ENCODE measurements at regions not wholly inside any gene's neighbourhood (a gene's known extent, or its start where the extent isn't known, plus 50 kb on each side); places are given as distances from the start of the nearest gene placed in this dataset.

DNA sequence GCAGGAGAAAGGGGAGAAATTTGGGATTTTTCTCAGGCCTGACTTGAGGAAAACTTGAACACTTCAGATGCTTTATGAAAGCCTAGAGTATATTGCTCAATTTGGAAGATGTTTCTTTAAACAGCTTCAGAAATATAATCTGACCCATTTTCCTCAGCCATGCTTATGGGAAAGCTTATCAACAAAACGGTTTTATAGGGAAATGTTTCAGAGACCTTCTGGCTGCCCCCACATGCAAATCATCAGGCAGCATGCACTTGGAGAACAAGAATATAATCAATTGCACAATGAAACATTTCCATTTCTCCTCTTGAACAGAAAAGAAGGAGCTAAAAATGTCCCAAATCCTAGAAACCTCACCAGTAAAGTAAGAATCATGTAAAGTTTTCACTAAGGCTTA, 411.2 kb upstream of the ETAA1 start (continued):
- TF ChIP-seq EP300 (conservative IDR thresholded peaks at IDR 0.05; ENCODE audit: poor library complexity, severe bottlenecking) = no peak
- TF ChIP-seq SMC3 (conservative IDR thresholded peaks at IDR 0.05; ENCODE audit: poor library complexity) = no peak

DNA sequence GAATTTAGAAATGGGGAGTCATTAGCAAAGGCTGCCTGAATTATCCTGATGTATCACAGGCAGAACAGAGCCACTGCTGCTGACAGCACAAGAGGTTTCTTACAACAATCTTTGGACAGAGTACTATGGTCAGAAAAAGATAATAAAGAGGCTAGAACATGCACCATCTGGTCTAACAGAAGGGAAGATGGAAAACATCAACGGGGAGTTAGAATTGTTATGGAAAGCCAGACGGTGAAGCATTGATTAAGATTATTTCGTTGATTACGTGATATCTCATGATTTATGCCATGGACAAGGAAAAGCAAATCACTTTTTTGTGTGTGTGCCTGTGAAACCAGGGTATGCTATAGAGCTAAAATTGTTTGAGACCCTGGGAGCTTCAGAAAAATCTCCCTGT, 409.4 kb upstream of the ETAA1 start:
- TF ChIP-seq EZH2 (IDR thresholded peaks at IDR 0.05; ENCODE audit: borderline replicate concordance, insufficient read depth, low read length, poor library complexity, severe bottlenecking) = no peak
- no peak for TF ChIP-seq RAD21 (conservative IDR thresholded peaks at IDR 0.05)
- TF ChIP-seq MXI1 (conservative IDR thresholded peaks at IDR 0.05; ENCODE audit: poor library complexity, severe bottlenecking) = no peak
- TF ChIP-seq, protein P1, sequence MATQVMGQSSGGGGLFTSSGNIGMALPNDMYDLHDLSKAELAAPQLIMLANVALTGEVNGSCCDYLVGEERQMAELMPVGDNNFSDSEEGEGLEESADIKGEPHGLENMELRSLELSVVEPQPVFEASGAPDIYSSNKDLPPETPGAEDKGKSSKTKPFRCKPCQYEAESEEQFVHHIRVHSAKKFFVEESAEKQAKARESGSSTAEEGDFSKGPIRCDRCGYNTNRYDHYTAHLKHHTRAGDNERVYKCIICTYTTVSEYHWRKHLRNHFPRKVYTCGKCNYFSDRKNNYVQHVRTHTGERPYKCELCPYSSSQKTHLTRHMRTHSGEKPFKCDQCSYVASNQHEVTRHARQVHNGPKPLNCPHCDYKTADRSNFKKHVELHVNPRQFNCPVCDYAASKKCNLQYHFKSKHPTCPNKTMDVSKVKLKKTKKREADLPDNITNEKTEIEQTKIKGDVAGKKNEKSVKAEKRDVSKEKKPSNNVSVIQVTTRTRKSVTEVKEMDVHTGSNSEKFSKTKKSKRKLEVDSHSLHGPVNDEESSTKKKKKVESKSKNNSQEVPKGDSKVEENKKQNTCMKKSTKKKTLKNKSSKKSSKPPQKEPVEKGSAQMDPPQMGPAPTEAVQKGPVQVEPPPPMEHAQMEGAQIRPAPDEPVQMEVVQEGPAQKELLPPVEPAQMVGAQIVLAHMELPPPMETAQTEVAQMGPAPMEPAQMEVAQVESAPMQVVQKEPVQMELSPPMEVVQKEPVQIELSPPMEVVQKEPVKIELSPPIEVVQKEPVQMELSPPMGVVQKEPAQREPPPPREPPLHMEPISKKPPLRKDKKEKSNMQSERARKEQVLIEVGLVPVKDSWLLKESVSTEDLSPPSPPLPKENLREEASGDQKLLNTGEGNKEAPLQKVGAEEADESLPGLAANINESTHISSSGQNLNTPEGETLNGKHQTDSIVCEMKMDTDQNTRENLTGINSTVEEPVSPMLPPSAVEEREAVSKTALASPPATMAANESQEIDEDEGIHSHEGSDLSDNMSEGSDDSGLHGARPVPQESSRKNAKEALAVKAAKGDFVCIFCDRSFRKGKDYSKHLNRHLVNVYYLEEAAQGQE (IDR thresholded peaks at IDR 0.05; ENCODE audit: borderline replicate concordance) = no peak
- no peak for TF ChIP-seq EP300 (conservative IDR thresholded peaks at IDR 0.05; ENCODE audit: poor library complexity, severe bottlenecking)
- TF ChIP-seq, protein P2, sequence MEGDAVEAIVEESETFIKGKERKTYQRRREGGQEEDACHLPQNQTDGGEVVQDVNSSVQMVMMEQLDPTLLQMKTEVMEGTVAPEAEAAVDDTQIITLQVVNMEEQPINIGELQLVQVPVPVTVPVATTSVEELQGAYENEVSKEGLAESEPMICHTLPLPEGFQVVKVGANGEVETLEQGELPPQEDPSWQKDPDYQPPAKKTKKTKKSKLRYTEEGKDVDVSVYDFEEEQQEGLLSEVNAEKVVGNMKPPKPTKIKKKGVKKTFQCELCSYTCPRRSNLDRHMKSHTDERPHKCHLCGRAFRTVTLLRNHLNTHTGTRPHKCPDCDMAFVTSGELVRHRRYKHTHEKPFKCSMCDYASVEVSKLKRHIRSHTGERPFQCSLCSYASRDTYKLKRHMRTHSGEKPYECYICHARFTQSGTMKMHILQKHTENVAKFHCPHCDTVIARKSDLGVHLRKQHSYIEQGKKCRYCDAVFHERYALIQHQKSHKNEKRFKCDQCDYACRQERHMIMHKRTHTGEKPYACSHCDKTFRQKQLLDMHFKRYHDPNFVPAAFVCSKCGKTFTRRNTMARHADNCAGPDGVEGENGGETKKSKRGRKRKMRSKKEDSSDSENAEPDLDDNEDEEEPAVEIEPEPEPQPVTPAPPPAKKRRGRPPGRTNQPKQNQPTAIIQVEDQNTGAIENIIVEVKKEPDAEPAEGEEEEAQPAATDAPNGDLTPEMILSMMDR (IDR thresholded peaks at IDR 0.05; ENCODE audit: poor library complexity, severe bottlenecking) = no peak
- TF ChIP-seq SMC3 (conservative IDR thresholded peaks at IDR 0.05; ENCODE audit: poor library complexity) = no peak
- TF ChIP-seq POLR2AphosphoS5 (IDR thresholded peaks at IDR 0.05) = no peak
- no peak for TF ChIP-seq TAF1 (IDR thresholded peaks at IDR 0.05; ENCODE audit: low read depth)
- H3K36me3 ChIP-seq (ENCODE audit: insufficient read depth, low read length) = no peaks in the 10 kb centered on the region
- no peaks in the 10 kb centered on the region for H3K9me2 ChIP-seq (ENCODE audit: insufficient read depth, low read length)
- no peaks in the 10 kb centered on the region for H3F3A ChIP-seq (ENCODE audit: insufficient read depth, low read length, poor library complexity, severe bottlenecking)
- no peaks in the 10 kb centered on the region for H3K27me3 ChIP-seq (ENCODE audit: insufficient read depth, low read depth, low read length)
- no peak overlapping the region for H3K9ac ChIP-seq (ENCODE audit: low read length)
- H3K4me2 ChIP-seq (ENCODE audit: low read length) = no peak overlapping the region
- no peaks in the 10 kb centered on the region for H4K20me1 ChIP-seq (ENCODE audit: insufficient read depth)
- H3K27ac ChIP-seq (ENCODE audit: low read length) = no peak overlapping the region
- H2AFZ ChIP-seq (ENCODE audit: low read depth, low read length) = no peak overlapping the region
- H3K79me2 ChIP-seq (replicated peaks; ENCODE audit: insufficient read depth, low read length) = no peaks in the 10 kb centered on the region
- no peak overlapping the region for H3K4me3 ChIP-seq (ENCODE audit: low read length)
- H3K9me3 ChIP-seq (ENCODE audit: low read length) = no peaks in the 10 kb centered on the region

DNA sequence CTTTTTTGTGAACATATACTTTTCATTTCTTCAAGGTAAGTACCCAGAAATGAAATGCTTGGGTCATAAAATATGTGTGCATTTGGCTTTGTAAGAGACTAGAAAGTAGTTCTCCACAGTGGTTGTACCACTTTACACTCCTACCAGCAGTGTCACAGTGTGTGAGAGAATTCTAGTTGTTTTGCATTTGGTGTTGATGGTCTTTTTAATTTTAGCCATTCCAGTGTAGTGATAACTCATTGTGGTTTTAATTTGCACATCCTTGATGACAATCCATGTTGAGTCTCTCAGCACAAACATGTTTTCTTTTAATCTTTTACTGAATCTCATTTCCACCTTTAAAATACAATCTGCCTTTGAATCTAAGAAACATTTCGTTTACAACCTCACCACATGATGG, 402.5 kb upstream of the ETAA1 start:
- Histone ChIP-seq H4K20me1 (ENCODE audit: insufficient read depth) (no peaks in the 10 kb centered on the region), H3K9me2 (ENCODE audit: insufficient read depth, low read length) (no peaks in the 10 kb centered on the region), H3K9ac (ENCODE audit: low read length) (no peak overlapping the region), H3K9me3 (ENCODE audit: low read length) (no peaks in the 10 kb centered on the region), H3K79me2 (replicated peaks; ENCODE audit: insufficient read depth, low read length) (no peaks in the 10 kb centered on the region), H3K27ac (ENCODE audit: low read length) (no peak overlapping the region), H3K36me3 (ENCODE audit: insufficient read depth, low read length) (no peaks in the 10 kb centered on the region), H3F3A (ENCODE audit: insufficient read depth, low read length, poor library complexity, severe bottlenecking) (no peaks in the 10 kb centered on the region), H3K4me3 (ENCODE audit: low read length) (no peak overlapping the region), H2AFZ (ENCODE audit: low read depth, low read length) (no peak overlapping the region), H3K27me3 (ENCODE audit: insufficient read depth, low read depth, low read length) (no peaks in the 10 kb centered on the region), H3K4me2 (ENCODE audit: low read length) (no peak overlapping the region)
- TF ChIP-seq, protein P1 (IDR thresholded peaks at IDR 0.05; ENCODE audit: borderline replicate concordance) = no peak
- TF ChIP-seq MXI1 (conservative IDR thresholded peaks at IDR 0.05; ENCODE audit: poor library complexity, severe bottlenecking) = no peak
- no peak for TF ChIP-seq EZH2 (IDR thresholded peaks at IDR 0.05; ENCODE audit: borderline replicate concordance, insufficient read depth, low read length, poor library complexity, severe bottlenecking)
